IMR-90 (cell line): ENCODE measurements at regions not wholly inside any gene's neighbourhood (a gene's known extent, or its start where the extent isn't known, plus 50 kb on each side); places are given as distances from the start of the nearest gene placed in this dataset.

Experiments used
- ATAC-seq: fragments of 200-7000 bp; cut with Tn5 transposase; 2 replicates; pipeline ENCODE4 v1.9.1; 2020; ENCODE audit warnings: low read depth, mild to moderate bottlenecking, moderate library complexity
- BruUV-seq: library from RNA; stranded (reverse); fragments of 400-500 nt; replicated peaks from 2 replicates; lab custom pipeline; 2021; lab: Mats Ljungman, UMichigan
- CTCF ChIA-PET: fragments of 300-600 bp; formaldehyde crosslinking; extraction: SDS; loops from one replicate; lab custom pipeline; 2021; ENCODE audit warnings: antibody characterized with exemption; lab: Yijun Ruan, JAX
- POLR2A ChIA-PET: fragments of 300-600 bp; sonication (Branson Sonifier 250); formaldehyde crosslinking; loops from one replicate; lab custom pipeline; 2022; ENCODE audit warnings: antibody characterized with exemption; ENCODE audit not compliant: unreplicated experiment; lab: Charles Lee
- DNase-seq: peaks from one replicate; pipeline ENCODE4 v3.0.0; 2013
- H2AFZ ChIP-seq: replicated peaks from 2 replicates; pipeline ENCODE3; 2013; ENCODE audit warnings: low read length, mild to moderate bottlenecking; ENCODE audit not compliant: poor library complexity
- H2AK5ac ChIP-seq: 2 replicates; pipeline ENCODE4 v1.6.1; 2013; ENCODE audit warnings: low read depth, low read length, inconsistent platforms
- H2AK9ac ChIP-seq: replicated peaks from 2 replicates; pipeline ENCODE3; 2013; ENCODE audit warnings: mild to moderate bottlenecking, low read depth, low read length, moderate library complexity; ENCODE audit not compliant: poor library complexity
- H2BK120ac ChIP-seq: 2 replicates; pipeline ENCODE4 v1.6.1; 2013; ENCODE audit warnings: low read depth, low read length, inconsistent platforms
- H2BK15ac ChIP-seq: 3 replicates; pipeline ENCODE4 v1.6.1; 2013; ENCODE audit warnings: low read depth, low read length, inconsistent platforms
- H2BK20ac ChIP-seq: 2 replicates; pipeline ENCODE4 v1.6.1; 2013; ENCODE audit warnings: low read depth, mild to moderate bottlenecking, inconsistent platforms, low read length, moderate library complexity
- H2BK5ac ChIP-seq: 2 replicates; pipeline ENCODE4 v1.6.1; 2013; ENCODE audit warnings: mild to moderate bottlenecking, low read depth, low read length, inconsistent platforms; ENCODE audit not compliant: poor library complexity, severe bottlenecking
- H3K14ac ChIP-seq: replicated peaks from 2 replicates; pipeline ENCODE4 v1.6.1; 2013; ENCODE audit warnings: low read depth, low read length, inconsistent platforms
- H3K18ac ChIP-seq: 2 replicates; pipeline ENCODE4 v1.6.1; 2013; ENCODE audit warnings: low read depth, low read length, control low read depth
- H3K23ac ChIP-seq: 2 replicates; pipeline ENCODE4 v1.6.1; 2013; ENCODE audit warnings: low read depth, low read length, inconsistent platforms
- H3K27ac ChIP-seq: 2 replicates; pipeline ENCODE4 v1.5.1; 2013; ENCODE audit warnings: mild to moderate bottlenecking, control low read depth, low read length; ENCODE audit not compliant: insufficient read depth
- H3K27me3 ChIP-seq: 2 replicates; pipeline ENCODE4 v1.6.1; 2013; ENCODE audit warnings: low read length; ENCODE audit not compliant: control insufficient read depth, insufficient read depth
- H3K36me3 ChIP-seq: 2 replicates; pipeline ENCODE4 v1.6.1; 2013; ENCODE audit warnings: low read length, mixed read lengths; ENCODE audit not compliant: control insufficient read depth, insufficient read depth
- H3K4ac ChIP-seq: 2 replicates; pipeline ENCODE4 v1.6.1; 2013; ENCODE audit warnings: low read depth, low read length, inconsistent platforms
- H3K4me1 ChIP-seq: 2 replicates; pipeline ENCODE4 v1.6.1; 2013; ENCODE audit warnings: low read length, mixed read lengths; ENCODE audit not compliant: control insufficient read depth, insufficient read depth
- H3K4me2 ChIP-seq: 2 replicates; pipeline ENCODE4 v1.6.1; 2013; ENCODE audit warnings: low read depth, mild to moderate bottlenecking, control low read depth, low read length, moderate library complexity
- H3K4me3 ChIP-seq: 2 replicates; pipeline ENCODE4 v1.5.1; 2013; ENCODE audit warnings: low read depth, mild to moderate bottlenecking, control low read depth, low read length, moderate library complexity; ENCODE audit not compliant: insufficient read depth
- H3K56ac ChIP-seq: 2 replicates; pipeline ENCODE4 v1.6.1; 2013; ENCODE audit warnings: low read length, inconsistent platforms; ENCODE audit not compliant: insufficient read depth; ENCODE audit errors: extremely low read depth
- H3K79me1 ChIP-seq, 2 experiments: 2 replicates each; pipeline ENCODE4 v1.6.1; 2013; ENCODE audit warnings: low read length in 2 of 2, inconsistent platforms in 1 of 2, low read depth in 1 of 2
- H3K9ac ChIP-seq: 2 replicates; pipeline ENCODE4 v1.6.1; 2013; ENCODE audit warnings: low read depth, low read length, control low read depth
- H3K9me1 ChIP-seq: 2 replicates; pipeline ENCODE4 v1.6.1; 2013; ENCODE audit warnings: low read length, inconsistent platforms; ENCODE audit not compliant: insufficient read depth
- H3K9me3 ChIP-seq: 2 replicates; pipeline ENCODE4 v1.6.1; 2013; ENCODE audit warnings: low read length; ENCODE audit not compliant: control insufficient read depth, insufficient read depth
- H4K20me1 ChIP-seq: 2 replicates; pipeline ENCODE4 v1.6.1; 2013; ENCODE audit warnings: low read length, inconsistent platforms; ENCODE audit not compliant: insufficient read depth
- H4K5ac ChIP-seq: 2 replicates; pipeline ENCODE4 v1.6.1; 2013; ENCODE audit warnings: mild to moderate bottlenecking, low read depth, low read length, control low read depth
- H4K8ac ChIP-seq, 2 experiments: 2 replicates each; pipeline ENCODE4 v1.6.1; 2013; ENCODE audit warnings: low read depth in 2 of 2, low read length in 2 of 2, control low read depth in 1 of 2, inconsistent platforms in 1 of 2
- H4K91ac ChIP-seq: 2 replicates; pipeline ENCODE4 v1.6.1; 2013; ENCODE audit warnings: low read depth, low read length, inconsistent platforms; ENCODE audit not compliant: insufficient read depth
- CEBPB ChIP-seq: IDR thresholded peaks from 2 replicates; pipeline ENCODE4 v1.6.1; 2012; ENCODE audit warnings: low read depth, low read length, improper control_type of control experiment
- CHD1 ChIP-seq: IDR thresholded peaks from 2 replicates; pipeline ENCODE4 v1.6.1; 2012; ENCODE audit warnings: low read depth, low read length, improper control_type of control experiment
- ELK1 ChIP-seq: fragments of 150-350 bp; IDR thresholded peaks from 2 replicates; pipeline ENCODE4 v1.6.1; 2016; ENCODE audit warnings: low read depth, mild to moderate bottlenecking, low read length, moderate library complexity, borderline replicate concordance
- FOS ChIP-seq: fragments of 150-350 bp; IDR thresholded peaks from 2 replicates; pipeline ENCODE4 v1.6.1; 2016; ENCODE audit warnings: low read depth, low read length
- MAFK ChIP-seq: IDR thresholded peaks from 2 replicates; pipeline ENCODE4 v1.6.1; 2012; ENCODE audit warnings: low read depth, low read length, improper control_type of control experiment
- MAZ ChIP-seq: IDR thresholded peaks from 2 replicates; pipeline ENCODE4 v1.6.1; 2012; ENCODE audit warnings: low read depth, mild to moderate bottlenecking, low read length, improper control_type of control experiment, moderate library complexity, borderline replicate concordance
- MXI1 ChIP-seq: IDR thresholded peaks from 2 replicates; pipeline ENCODE4 v1.6.1; 2012; ENCODE audit warnings: low read depth, mild to moderate bottlenecking, low read length, moderate library complexity, borderline replicate concordance
- NFE2L2 ChIP-seq: fragments of 150-350 bp; IDR thresholded peaks from 2 replicates; pipeline ENCODE4 v1.6.1; 2016; ENCODE audit warnings: low read depth, mild to moderate bottlenecking, low read length
- POLR2A ChIP-seq: IDR thresholded peaks from 2 replicates; pipeline ENCODE4 v1.6.1; 2012; ENCODE audit warnings: mild to moderate bottlenecking, low read depth, low read length
- RAD21 ChIP-seq: IDR thresholded peaks from 2 replicates; pipeline ENCODE4 v1.6.1; 2012; ENCODE audit warnings: low read length, improper control_type of control experiment
- RCOR1 ChIP-seq: IDR thresholded peaks from 2 replicates; pipeline ENCODE4 v1.6.1; 2012; ENCODE audit warnings: mild to moderate bottlenecking, low read length, improper control_type of control experiment; ENCODE audit not compliant: insufficient replicate concordance
- RFX5 ChIP-seq: IDR thresholded peaks from 2 replicates; pipeline ENCODE4 v1.8.0; 2012; ENCODE audit warnings: low read depth, mild to moderate bottlenecking, low read length, moderate library complexity
- SMC3 ChIP-seq: fragments of 150-350 bp; IDR thresholded peaks from 2 replicates; pipeline ENCODE4 v1.6.1; 2016; ENCODE audit warnings: low read depth, mild to moderate bottlenecking, antibody characterized with exemption, low read length, moderate library complexity
- USF2 ChIP-seq: fragments of 150-350 bp; IDR thresholded peaks from 2 replicates; pipeline ENCODE4 v1.6.1; 2017; ENCODE audit warnings: mild to moderate bottlenecking, antibody characterized with exemption, low read length, low read depth
- WGBS, 2 experiments: methylation state at CpG; one replicate each; pipeline versions ENCODE4 v1.1.5 to v1.1.7; 2013; ENCODE audit warnings: missing lambda C conversion rate in 2 of 2; ENCODE audit not compliant: insufficient read length in 1 of 2; ENCODE audit errors: extremely low coverage in 2 of 2; 5-methylcytosine and 5-hydroxymethylcytosine counted together
- dilution Hi-C: fragments of 300-500 bp; cut with HindIII; formaldehyde crosslinking; loops from one replicate; pipeline ENCODE4 v1.14.3; 2018; ENCODE audit warnings: low sequenced_read_pairs; ENCODE audit not compliant: unreplicated experiment
- in situ Hi-C: fragments of 300-500 bp; cut with MboI; formaldehyde crosslinking; loops from 3 replicates; pipeline ENCODE4 v1.14.3; 2019; ENCODE audit warnings: low sequenced_read_pairs, inconsistent platforms, mixed read lengths
- intact Hi-C: fragments of 100-400 bp; cut with micrococcal nuclease; formaldehyde crosslinking; loops from 2 replicates; pipeline ENCODE4 v1.10.0; 2022

DNA sequence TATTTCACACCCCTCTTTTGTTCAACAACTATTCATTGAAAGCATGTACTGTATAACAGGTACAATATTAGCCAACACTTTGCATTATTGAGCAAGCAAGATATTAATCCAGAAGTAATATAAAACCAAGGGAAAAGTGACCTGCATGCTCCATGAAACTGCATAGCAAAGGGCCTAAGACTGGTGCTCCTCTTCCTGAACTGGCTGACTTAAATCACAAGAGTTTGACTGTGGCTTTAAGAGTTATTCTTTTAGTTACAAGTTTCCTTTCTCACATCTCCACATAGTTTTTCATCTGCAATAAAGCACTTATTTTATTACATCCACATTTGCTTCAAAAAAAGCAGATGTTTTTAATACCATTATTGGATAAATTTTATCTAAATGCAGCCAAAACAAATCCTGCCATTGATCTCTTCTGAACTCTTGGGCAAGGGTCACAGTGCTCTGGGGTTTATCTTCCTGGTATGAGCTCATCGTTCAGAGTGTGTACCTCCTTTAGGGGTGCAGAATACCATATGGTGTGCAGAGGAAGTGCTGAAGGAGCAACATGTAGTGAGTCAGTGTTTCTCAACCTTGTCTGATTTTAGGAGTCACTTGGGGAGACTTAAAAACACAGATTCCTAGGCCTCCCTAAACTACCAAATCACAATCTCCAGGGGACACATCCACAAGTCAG, 1225.9 kb upstream of the MAP3K7 start:
- Histone ChIP-seq H4K5ac (no peak overlapping the region), H3K4me2 (no peak overlapping the region), H3K23ac (no peak overlapping the region), H2BK120ac (no peak overlapping the region), H3K9me1 (no peaks in the 10 kb centered on the region), H3K4me3 (no peak overlapping the region), H3K14ac (no peak overlapping the region), H3K36me3 (no peaks in the 10 kb centered on the region), H3K27ac (no peak overlapping the region), H2AFZ (no peak overlapping the region), H3K79me1 (no peaks in the 10 kb centered on the region), H3K27me3 (no peaks in the 10 kb centered on the region), H4K91ac (no peak overlapping the region), H3K4ac (no peak overlapping the region), H2BK20ac (no peak overlapping the region), H2BK5ac (no peak overlapping the region), H2AK5ac (no peak overlapping the region), H3K18ac (no peak overlapping the region), H3K9me3 (no peaks in the 10 kb centered on the region), H3K9ac (no peak overlapping the region), H3K56ac (no peak overlapping the region), H4K8ac (no peak overlapping the region), H3K4me1 (no peaks in the 10 kb centered on the region), H2BK15ac (no peak overlapping the region), H4K20me1 (no peaks in the 10 kb centered on the region), H2AK9ac (no peak overlapping the region)
- dilution Hi-C loops, result no loop called here
- ChIA-PET POLR2A (no interaction called here), CTCF (no interaction called here)
- in situ Hi-C loops, result no loop called here
- ATAC-seq (no peak; the same call in 1 of the 2 replicates), DNase-seq (peak; percentile 0)
- BruUV-seq, result no TSS peak
- TF ChIP-seq CHD1 (no peak), POLR2A (no peak), RFX5 (no peak), NFE2L2 (no peak), CEBPB (no peak), MAFK (no peak), USF2 (no peak), ELK1 (no peak), RCOR1 (no peak), MXI1 (no peak), FOS (no peak), RAD21 (no peak), MAZ (no peak), SMC3 (no peak)
- WGBS, 2 experiments, result no CpG with 5 or more reads among the region's 1 CpG
- intact Hi-C loops, result no loop called here
